ENCODE measurements at regions not wholly inside any gene's neighbourhood (a gene's known extent, or its start where the extent isn't known, plus 50 kb on each side); places are given as distances from the start of the nearest gene placed in this dataset.
"Not testable (repeated sequence)": the region's sequence is repeated elsewhere in the genome, so short reads cannot be mapped to it uniquely, and the experiment has no call there.

GRCh38 chr1:212512816-212513559, 80.3 kb downstream of the NENF start:
- DNase-seq (ENCODE audit: low spot score) (no peak), ATAC-seq (ENCODE audit: insufficient number of reproducible peaks, low FRiP score, low read depth) (no peak)
- no peaks in the 10 kb centered on the region for H3K36me3 ChIP-seq
- H3K27ac ChIP-seq: no peak overlapping the region
- no peaks in the 10 kb centered on the region for H3K27me3 ChIP-seq (replicated peaks; ENCODE audit: insufficient read depth)
- no peak overlapping the region for H3K4me3 ChIP-seq
- TF ChIP-seq CTCF (IDR thresholded peaks at IDR 0.05): no peak
- H3K4me1 ChIP-seq (ENCODE audit: control insufficient read depth in 1 of 2, low read depth in 2 of 2): peaks cover 13 to 18% of the 10 kb centered on the region in 2 donors
- no peaks in the 10 kb centered on the region for H3K9me3 ChIP-seq

- Histone ChIP-seq H3K4me1 (ENCODE audit: control insufficient read depth in 1 of 2, low read depth in 2 of 2) (peaks cover 13 to 21% of the 10 kb centered on the region in 2 donors), H3K4me3 (peak overlapping the region; percentile 65), H3K9me3 (no peaks in the 10 kb centered on the region), H3K27ac (no peak overlapping the region), H3K36me3 (no peaks in the 10 kb centered on the region), H3K27me3 (replicated peaks; ENCODE audit: insufficient read depth) (no peaks in the 10 kb centered on the region)
- DNase-seq (ENCODE audit: low spot score) (no peak), ATAC-seq (ENCODE audit: insufficient number of reproducible peaks, low FRiP score, low read depth) (no peak)
- no peak for TF ChIP-seq CTCF (IDR thresholded peaks at IDR 0.05)
Measured at GRCh38 chr1:212513586-212513985, 80.9 kb downstream of the NENF start.

- H3K36me3 ChIP-seq: no peaks in the 10 kb centered on the region
- peak; percentile 83 for ATAC-seq (ENCODE audit: insufficient number of reproducible peaks, low FRiP score, low read depth)
- peak overlapping the region in 1 of 2 donors; percentile 12 for H3K27ac ChIP-seq
- H3K4me3 ChIP-seq: peak overlapping the region; percentile 65
- peaks cover 13 to 24% of the 10 kb centered on the region in 2 donors for H3K4me1 ChIP-seq (ENCODE audit: control insufficient read depth in 1 of 2, low read depth in 2 of 2)
- TF ChIP-seq CTCF (IDR thresholded peaks at IDR 0.05): no peak
- DNase-seq (ENCODE audit: low spot score): peak; percentile 18
- H3K27me3 ChIP-seq (replicated peaks; ENCODE audit: insufficient read depth): no peaks in the 10 kb centered on the region
- H3K9me3 ChIP-seq: no peaks in the 10 kb centered on the region
Measured at GRCh38 chr1:212514056-212514614, 81.4 kb downstream of the NENF start.

- peak overlapping the region in 1 of 2 donors; percentile 12 for H3K27ac ChIP-seq
- ATAC-seq (ENCODE audit: insufficient number of reproducible peaks, low FRiP score, low read depth): no peak
- no peak for TF ChIP-seq CTCF (IDR thresholded peaks at IDR 0.05)
- H3K9me3 ChIP-seq: no peaks in the 10 kb centered on the region
- H3K27me3 ChIP-seq (replicated peaks; ENCODE audit: insufficient read depth): no peaks in the 10 kb centered on the region
- H3K36me3 ChIP-seq: no peaks in the 10 kb centered on the region
- peak overlapping the region; percentile 65 for H3K4me3 ChIP-seq
- H3K4me1 ChIP-seq (ENCODE audit: control insufficient read depth in 1 of 2, low read depth in 2 of 2): peaks cover 13 to 24% of the 10 kb centered on the region in 2 donors
- no peak for DNase-seq (ENCODE audit: low spot score)
Measured at GRCh38 chr1:212514782-212515181, 82.1 kb downstream of the NENF start.

GRCh38 chr1:212515329-212515760, 82.6 kb downstream of the NENF start:
- Histone ChIP-seq H3K9me3 (no peaks in the 10 kb centered on the region), H3K27me3 (replicated peaks; ENCODE audit: insufficient read depth) (no peaks in the 10 kb centered on the region), H3K36me3 (no peaks in the 10 kb centered on the region), H3K4me3 (peak overlapping the region; percentile 65), H3K4me1 (ENCODE audit: control insufficient read depth in 1 of 2, low read depth in 2 of 2) (peaks cover 13 to 24% of the 10 kb centered on the region in 2 donors), H3K27ac (no peak overlapping the region)
- TF ChIP-seq CTCF (IDR thresholded peaks at IDR 0.05): no peak
- no peak for ATAC-seq (ENCODE audit: insufficient number of reproducible peaks, low FRiP score, low read depth)
- no peak for DNase-seq (ENCODE audit: low spot score)

GRCh38 chr1:212516012-212516411, 83.3 kb downstream of the NENF start:
- not testable (repeated sequence) for H3K9me3 ChIP-seq; H3K27me3 ChIP-seq (replicated peaks; ENCODE audit: insufficient read depth); H3K36me3 ChIP-seq; ATAC-seq (ENCODE audit: insufficient number of reproducible peaks, low FRiP score, low read depth); H3K27ac ChIP-seq; DNase-seq (ENCODE audit: low spot score); H3K4me3 ChIP-seq
- peaks cover 13 to 24% of the 10 kb centered on the region in 2 donors for H3K4me1 ChIP-seq (ENCODE audit: control insufficient read depth in 1 of 2, low read depth in 2 of 2)
